Small intestine (tissue), 7 donors: ENCODE measurements at regions not wholly inside any gene's neighbourhood (a gene's known extent, or its start where the extent isn't known, plus 50 kb on each side); places are given as distances from the start of the nearest gene placed in this dataset.

ENCODE experiments used
- DNase-seq, 2 donors: peaks; one replicate each; pipeline versions ENCODE4 v3.0.0 to v3.0.0-alpha.2; 2013
- FAIRE-seq: peaks from 2 replicates; lab custom pipeline; 2012; peaks lifted over from hg19 to GRCh38; lab: Jason Lieb, UNC
- H3K27ac ChIP-seq, 3 donors: one replicate each; pipeline ENCODE4 v1.5.1; 2013; ENCODE audit warnings: low read length in 2 of 3, mild to moderate bottlenecking in 2 of 3, control low read depth in 1 of 3, inconsistent platforms in 1 of 3, low read depth in 1 of 3, moderate library complexity in 1 of 3
- H3K27me3 ChIP-seq, 3 donors: one replicate each; pipeline ENCODE4 v1.6.1; 2013; ENCODE audit warnings: low read length in 3 of 3, inconsistent platforms in 1 of 3; ENCODE audit not compliant: control insufficient read depth in 3 of 3, insufficient read depth in 3 of 3
- H3K36me3 ChIP-seq, 3 donors: one replicate each; pipeline ENCODE4 v1.6.1; 2013; ENCODE audit warnings: low read length in 3 of 3, inconsistent platforms in 1 of 3, low read depth in 1 of 3, mild to moderate bottlenecking in 1 of 3, moderate library complexity in 1 of 3; ENCODE audit not compliant: control insufficient read depth in 3 of 3, insufficient read depth in 2 of 3
- H3K4me1 ChIP-seq, 3 donors: one replicate each; pipeline ENCODE4 v1.6.1; 2013; ENCODE audit warnings: low read length in 2 of 3, inconsistent platforms in 1 of 3, low read depth in 1 of 3, mild to moderate bottlenecking in 1 of 3, moderate library complexity in 1 of 3; ENCODE audit not compliant: control insufficient read depth in 3 of 3, insufficient read depth in 2 of 3
- H3K4me3 ChIP-seq, 3 donors: one replicate each; pipeline ENCODE4 v1.5.1; 2013; ENCODE audit warnings: low read length in 3 of 3, control low read depth in 1 of 3, inconsistent platforms in 1 of 3, low read depth in 1 of 3, mild to moderate bottlenecking in 1 of 3, moderate library complexity in 1 of 3
- H3K9me3 ChIP-seq, 2 donors: one replicate each; pipeline ENCODE4 v1.6.1; 2013; ENCODE audit warnings: low read depth in 1 of 2, low read length in 1 of 2; ENCODE audit not compliant: control insufficient read depth in 2 of 2, insufficient read depth in 1 of 2
- WGBS, 3 donors: extraction: QIAGEN DNeasy Blood & Tissue Kit; methylation state at CpG; one replicate each; pipeline ENCODE4 v1.1.7; 2013; 5-methylcytosine and 5-hydroxymethylcytosine counted together
- donor health status: healthy with polysubstance abuse.
- donor health status: control.
- donor health status: control.
- donor health status: Bipolar disorder and iron deficiency.
- donor health status: healthy.

GRCh38 chr7:25863005-25863728 lies 288.8 kb upstream of the NFE2L3 start:
- FAIRE-seq (no peak), DNase-seq (no peak)
- H3K27me3 ChIP-seq, result peaks cover 8 to 64% (median 37%) of the 10 kb centered on the region in 3 donors
- H3K27ac ChIP-seq, result no peak overlapping the region
- H3K9me3 ChIP-seq, result no peaks in the 10 kb centered on the region
- 7 to 12% (median 11%) methylated on average over 13 of the region's 13 CpGs for WGBS, 3 donors
- H3K4me1 ChIP-seq, result peaks cover 0 to 10% (median 3%) of the 10 kb centered on the region in 3 donors
- H3K4me3 ChIP-seq, result no peak overlapping the region
- no peaks in the 10 kb centered on the region for H3K36me3 ChIP-seq

- H3K27me3 ChIP-seq, result peaks cover 8 to 64% (median 32%) of the 10 kb centered on the region in 3 donors
These were observed 288.3 kb upstream of the NFE2L3 start for GRCh38 chr7:25863729-25864110.

GRCh38 chr7:25864511-25864910 lies 287.5 kb upstream of the NFE2L3 start:
- H3K27ac ChIP-seq, result no peak overlapping the region
- DNase-seq (no peak), FAIRE-seq (no peak)
- no peaks in the 10 kb centered on the region for H3K36me3 ChIP-seq
- no peak overlapping the region for H3K4me3 ChIP-seq
- H3K4me1 ChIP-seq, result peaks cover 0 to 6% (median 3%) of the 10 kb centered on the region in 3 donors
- peaks cover 5 to 62% (median 26%) of the 10 kb centered on the region in 3 donors for H3K27me3 ChIP-seq
- H3K9me3 ChIP-seq, result no peaks in the 10 kb centered on the region
- WGBS, 3 donors, result 33 to 51% (median 35%) methylated on average over 1 of the region's 1 CpG

More at GRCh38 chr7:25863729-25864110, 288.3 kb upstream of the NFE2L3 start:
- Histone ChIP-seq H3K9me3 (no peaks in the 10 kb centered on the region), H3K27ac (no peak overlapping the region), H3K4me1 (peaks cover 0 to 10% (median 3%) of the 10 kb centered on the region in 3 donors), H3K4me3 (no peak overlapping the region), H3K36me3 (no peaks in the 10 kb centered on the region)
- no peak for FAIRE-seq
- peak in 1 of 2 donors; percentile 16 for DNase-seq
- WGBS, 3 donors, result 11 to 21% (median 16%) methylated on average over 3 of the region's 3 CpGs

- FAIRE-seq (peak; percentile 70), DNase-seq (no peak)
- Histone ChIP-seq H3K36me3 (no peaks in the 10 kb centered on the region), H3K9me3 (no peaks in the 10 kb centered on the region), H3K4me1 (peaks cover 0 to 6% (median 3%) of the 10 kb centered on the region in 3 donors), H3K4me3 (no peak overlapping the region), H3K27me3 (peaks cover 5 to 60% (median 25%) of the 10 kb centered on the region in 3 donors), H3K27ac (no peak overlapping the region)
- WGBS, 3 donors, result 21 to 32% (median 28%) methylated on average over 3 of the region's 3 CpGs
These were observed 286.9 kb upstream of the NFE2L3 start for GRCh38 chr7:25864943-25865751.

- peaks cover 3 to 55% (median 11%) of the 10 kb centered on the region in 3 donors for H3K27me3 ChIP-seq
- H3K36me3 ChIP-seq, result no peaks in the 10 kb centered on the region
- H3K4me3 ChIP-seq, result no peak overlapping the region
- H3K4me1 ChIP-seq, result no peaks in the 10 kb centered on the region
- no peak for FAIRE-seq
- no peak overlapping the region for H3K27ac ChIP-seq
- H3K9me3 ChIP-seq, result no peaks in the 10 kb centered on the region
- DNase-seq, result no peak
- 94 to 97% (median 96%) methylated on average over 1 of the region's 1 CpG for WGBS, 3 donors
These were observed 283.5 kb upstream of the NFE2L3 start for GRCh38 chr7:25868509-25868908.

GRCh38 chr7:25870574-25870973 lies 281.4 kb upstream of the NFE2L3 start:
- 62 to 81% (median 77%) methylated on average over 3 of the region's 3 CpGs for whole genome bisulfite sequencing, 3 donors
- H3K27me3 ChIP-seq, result peaks cover 6 to 61% (median 22%) of the 10 kb centered on the region in 3 donors
- no peak for DNase-seq
- no peak overlapping the region for H3K4me3 ChIP-seq
- H3K27ac ChIP-seq, result no peak overlapping the region
- H3K4me1 ChIP-seq, result no peaks in the 10 kb centered on the region
- no peak for FAIRE-seq
- no peaks in the 10 kb centered on the region for H3K36me3 ChIP-seq
- H3K9me3 ChIP-seq, result no peaks in the 10 kb centered on the region

- FAIRE-seq, result no peak
- 87 to 92% (median 88%) methylated on average over 3 of the region's 3 CpGs for WGBS, 3 donors
These were observed 275.9 kb upstream of the NFE2L3 start for GRCh38 chr7:25876092-25876491.

More at GRCh38 chr7:25876092-25876491, 275.9 kb upstream of the NFE2L3 start:
- no peak overlapping the region for H3K4me3 ChIP-seq
- peaks cover 3 to 66% (median 27%) of the 10 kb centered on the region in 3 donors for H3K27me3 ChIP-seq
- DNase-seq, result no peak
- no peak overlapping the region for H3K27ac ChIP-seq
- no peaks in the 10 kb centered on the region for H3K36me3 ChIP-seq
- H3K9me3 ChIP-seq, result no peaks in the 10 kb centered on the region
- no peaks in the 10 kb centered on the region for H3K4me1 ChIP-seq
